ENCODE measurements at regions not wholly inside any gene's neighbourhood (a gene's known extent, or its start where the extent isn't known, plus 50 kb on each side); places are given as distances from the start of the nearest gene placed in this dataset.

GRCh38 chr14:44829021-44829420 lies 132.7 kb downstream of the KLHL28 start:
- TF ChIP-seq CEBPB (IDR thresholded peaks at IDR 0.05; ENCODE audit: low read depth, low read length) = no peak
- dilution Hi-C loops (cut with HindIII; ENCODE audit: low sequenced_read_pairs, unreplicated experiment) = no loop called here

More at GRCh38 chr14:44829021-44829420, 132.7 kb downstream of the KLHL28 start:
- no peak overlapping the region for H2BK20ac ChIP-seq (ENCODE audit: low read depth, low read length)
- H3K27me3 ChIP-seq (ENCODE audit: control insufficient read depth, insufficient read depth, low read length) = no peaks in the 10 kb centered on the region
- H3K79me1 ChIP-seq (ENCODE audit: low read depth in 1 of 2, low read length in 2 of 2) = no peaks in the 10 kb centered on the region
- H2AK9ac ChIP-seq (replicated peaks; ENCODE audit: low read depth, low read length, poor library complexity) = no peak overlapping the region
- H4K20me1 ChIP-seq (ENCODE audit: insufficient read depth, low read length) = no peaks in the 10 kb centered on the region
- no peak overlapping the region for H3K23ac ChIP-seq (ENCODE audit: low read depth, low read length)
- no peak overlapping the region for H4K91ac ChIP-seq (ENCODE audit: insufficient read depth, low read depth, low read length)
- no peaks in the 10 kb centered on the region for H3K36me3 ChIP-seq (ENCODE audit: control insufficient read depth, insufficient read depth, low read length)
- ChIA-PET CTCF (no interaction called here), POLR2A (ENCODE audit: unreplicated experiment) (interaction anchor here (0.6 kb wide), 1 partner anchor 1157 kb away, joined by 3 read pairs; no protein-coding TSS in a partner anchor)
- intact Hi-C loops (cut with micrococcal nuclease) (no loop called here), in situ Hi-C loops (cut with MboI; ENCODE audit: low sequenced_read_pairs) (no loop called here)
- H3K4me1 ChIP-seq (ENCODE audit: control insufficient read depth, insufficient read depth, low read length) = no peaks in the 10 kb centered on the region
- no peak for ATAC-seq (ENCODE audit: low read depth)
- no peak overlapping the region for H3K4me2 ChIP-seq (ENCODE audit: low read depth, low read length)
- H2AFZ ChIP-seq (replicated peaks; ENCODE audit: low read length, poor library complexity) = no peak overlapping the region
- no peak overlapping the region for H3K27ac ChIP-seq (ENCODE audit: insufficient read depth, low read length)
- H2BK5ac ChIP-seq (ENCODE audit: low read depth, low read length, poor library complexity, severe bottlenecking) = no peak overlapping the region
- no peak overlapping the region for H2BK120ac ChIP-seq (ENCODE audit: low read depth, low read length)
- H3K9me1 ChIP-seq (ENCODE audit: insufficient read depth, low read length) = no peaks in the 10 kb centered on the region
- BruUV-seq (replicated peaks) = no TSS peak
- no peak overlapping the region for H3K9ac ChIP-seq (ENCODE audit: low read depth, low read length)
- no peak overlapping the region for H4K5ac ChIP-seq (ENCODE audit: low read depth, low read length)
- no peak overlapping the region for H2BK15ac ChIP-seq (ENCODE audit: low read depth, low read length)
- no peak overlapping the region for H2AK5ac ChIP-seq (ENCODE audit: low read depth, low read length)
- H3K4ac ChIP-seq (ENCODE audit: low read depth, low read length) = no peak overlapping the region
- no CpG with 5 or more reads among the region's 1 CpG for WGBS, 2 experiments (ENCODE audit: extremely low coverage in 2 of 2, insufficient read length in 1 of 2)
- H3K9me3 ChIP-seq (ENCODE audit: control insufficient read depth, insufficient read depth, low read length) = no peaks in the 10 kb centered on the region
- no peak overlapping the region for H4K8ac ChIP-seq (ENCODE audit: low read depth in 2 of 2, low read length in 2 of 2)
- no peak for DNase-seq
- no peak overlapping the region for H3K56ac ChIP-seq (ENCODE audit: extremely low read depth, insufficient read depth, low read length)
- no peak overlapping the region for H3K4me3 ChIP-seq (ENCODE audit: insufficient read depth, low read depth, low read length)
- no peak overlapping the region for H3K14ac ChIP-seq (replicated peaks; ENCODE audit: low read depth, low read length)
- no peak overlapping the region for H3K18ac ChIP-seq (ENCODE audit: low read depth, low read length)

Measured in IMR-90 (cell line).